Posterior cingulate gyrus (tissue), 11 donors: ENCODE measurements at regions not wholly inside any gene's neighbourhood (a gene's known extent, or its start where the extent isn't known, plus 50 kb on each side); places are given as distances from the start of the nearest gene placed in this dataset.

Experiments used
- DNase-seq, 10 donors: peaks; one replicate each; pipeline versions ENCODE4 v3.0.0 to v3.0.0-alpha.2; 2020 to 2021; ENCODE audit warnings: mixed read lengths in 3 of 10
- intact Hi-C: fragments of 100-400 bp; cut with DNase I; formaldehyde crosslinking; loops from one replicate; pipeline ENCODE4 v1.15.1; 2023

DNA sequence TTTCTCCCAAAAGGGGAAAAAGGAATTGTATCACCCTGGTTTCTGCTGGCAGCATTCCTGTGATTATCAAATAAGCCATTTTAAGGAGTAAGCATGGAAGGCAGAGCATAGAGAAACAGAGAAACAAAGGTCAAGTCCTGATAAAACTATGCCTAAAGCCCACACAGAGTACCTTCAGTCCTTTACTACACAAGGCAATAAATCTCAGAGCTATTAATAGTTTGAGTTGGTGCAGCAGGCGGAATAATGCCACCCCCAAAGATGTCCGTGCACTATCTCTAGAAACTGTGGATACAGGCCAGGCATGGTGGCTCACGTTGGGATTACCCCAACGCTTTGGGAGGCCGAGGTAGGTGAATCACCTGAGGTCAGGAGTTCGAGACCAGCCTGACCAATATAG lies 58.1 kb upstream of the ZBTB40 start:
- no peak for DNase-seq
- intact Hi-C loops: no loop called here

DNA sequence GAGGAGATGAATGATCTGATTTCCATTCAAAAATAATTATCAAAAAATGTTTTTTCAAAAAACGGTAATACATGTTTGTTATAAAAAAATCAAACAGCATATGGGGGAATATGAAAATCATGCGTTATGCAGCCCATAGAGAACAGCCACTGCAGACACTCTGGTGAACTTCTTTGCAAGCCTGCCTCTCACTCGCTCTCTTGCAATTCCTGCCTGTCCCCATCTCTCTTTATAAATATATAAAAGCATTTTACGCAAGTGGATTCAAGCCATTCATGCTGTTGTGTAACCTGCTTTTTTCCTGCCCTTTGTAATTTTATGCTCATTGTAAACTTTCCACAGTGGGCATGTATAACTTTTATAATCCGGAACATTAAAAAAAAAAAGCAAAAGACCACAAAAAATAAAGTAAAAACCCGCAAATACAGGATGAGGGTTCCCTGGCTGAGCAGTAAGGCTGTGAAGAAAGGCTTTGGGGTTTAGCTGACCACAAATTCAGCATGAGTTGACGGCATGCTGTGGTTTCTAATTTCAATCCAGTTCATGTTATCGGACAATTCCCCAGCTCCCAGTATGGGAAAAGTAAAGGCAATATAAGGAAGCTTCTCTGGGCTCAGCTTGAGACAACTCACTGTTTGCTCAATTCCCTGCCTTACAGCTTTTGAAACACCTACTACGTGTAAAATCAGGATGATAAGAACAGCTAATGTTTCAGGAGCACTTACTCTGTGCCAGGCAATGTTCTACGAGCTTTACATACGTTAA lies 52.8 kb upstream of the ZBTB40 start:
- intact Hi-C loops: no loop called here
- DNase-seq: no peak

DNA sequence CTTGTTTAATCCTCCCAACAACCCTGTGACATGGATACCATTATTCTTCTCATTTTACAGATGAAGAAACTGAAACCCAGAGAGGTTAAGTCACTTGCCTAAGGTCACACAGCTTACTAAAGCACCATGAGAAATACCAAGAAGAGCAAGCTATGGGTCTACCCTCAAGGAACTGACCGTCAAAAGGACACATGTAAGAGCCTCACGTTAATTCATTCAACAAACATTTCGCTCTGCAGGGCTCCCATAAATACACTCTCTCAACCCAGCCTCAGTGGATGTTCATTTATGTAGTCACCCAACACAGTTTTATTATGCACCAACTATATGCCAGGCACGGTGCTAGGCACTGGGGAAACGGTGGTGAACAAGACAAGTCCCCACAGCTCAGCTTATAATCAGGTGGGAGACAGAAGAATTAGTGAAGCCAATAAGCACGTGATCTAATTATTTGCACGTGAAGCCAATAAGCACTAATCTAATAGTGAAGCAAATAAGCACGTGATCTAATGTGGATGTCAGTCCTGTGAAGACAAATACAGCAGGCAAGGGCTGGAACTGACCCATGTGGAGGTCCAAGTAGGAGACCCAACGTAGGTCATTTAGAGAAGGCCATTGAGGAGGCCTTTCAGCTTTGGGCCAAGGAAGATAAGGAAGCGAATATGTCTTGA lies 52.1 kb upstream of the ZBTB40 start:
- intact Hi-C loops: no loop called here
- DNase-seq: no peak
